Peyer's patch (tissue), 4 donors: ENCODE measurements at regions not wholly inside any gene's neighbourhood (a gene's known extent, or its start where the extent isn't known, plus 50 kb on each side); places are given as distances from the start of the nearest gene placed in this dataset.

Experiments
- DNase-seq, 3 donors: peaks; one replicate each; pipeline ENCODE4 v3.0.0-alpha.2; 2017 to 2019
- H3K27ac ChIP-seq, 4 donors: fragments of 200-600 bp; sonication (generic); one replicate each; pipeline ENCODE4 v1.5.1; 2016 to 2019
- H3K27me3 ChIP-seq, 2 donors: fragments of 200-600 bp; sonication (generic); one replicate each; pipeline ENCODE4 v1.5.1; 2019
- H3K36me3 ChIP-seq, 3 donors: fragments of 200-600 bp; sonication (generic); one replicate each; pipeline ENCODE4 v1.5.1; 2016 to 2019
- H3K4me1 ChIP-seq, 4 donors: fragments of 200-600 bp; sonication (generic); one replicate each; pipeline ENCODE4 v1.5.1; 2016 to 2019
- H3K4me3 ChIP-seq, 4 donors: fragments of 200-600 bp; sonication (generic); 1 replicate in 3 of 4; 2 replicates in 1 of 4; pipeline ENCODE4 v1.5.1; 2016 to 2019; ENCODE audit warnings: mild to moderate bottlenecking in 1 of 4
- H3K9me3 ChIP-seq, 4 donors: fragments of 200-600 bp; sonication (generic); one replicate each; pipeline ENCODE4 v1.5.1; 2016 to 2019; ENCODE audit warnings: mild to moderate bottlenecking in 1 of 4
- CTCF ChIP-seq, 6 experiments: fragments of 450-650 bp in 4 of 6; fragments of 200-600 bp in 2 of 6; sonication (generic) in 1 of 6; IDR thresholded peaks; one replicate each; pipeline ENCODE4 v1.5.1; 2017 to 2019; ENCODE audit warnings: antibody characterized with exemption in 6 of 6, mild to moderate bottlenecking in 3 of 6, moderate library complexity in 1 of 6
- POLR2A ChIP-seq, 2 donors: fragments of 450-650 bp; IDR thresholded peaks; one replicate each; pipeline ENCODE4 v1.5.1; 2017; ENCODE audit warnings: antibody characterized with exemption in 2 of 2, mild to moderate bottlenecking in 2 of 2, moderate library complexity in 2 of 2

GRCh38 chr13:78404846-78405360, 198.4 kb downstream of the POU4F1 start:
- H3K27ac ChIP-seq: no peak overlapping the region
- DNase-seq: no peak
- H3K4me3 ChIP-seq: no peak overlapping the region
- no peaks in the 10 kb centered on the region for H3K4me1 ChIP-seq
- H3K9me3 ChIP-seq: no peaks in the 10 kb centered on the region
- no peaks in the 10 kb centered on the region for H3K36me3 ChIP-seq
- H3K27me3 ChIP-seq: no peaks in the 10 kb centered on the region
- TF ChIP-seq POLR2A (IDR thresholded peaks at IDR 0.05) (no peak), CTCF (IDR thresholded peaks at IDR 0.05) (no peak)

- no peaks in the 10 kb centered on the region for H3K27me3 ChIP-seq
- no peaks in the 10 kb centered on the region for H3K36me3 ChIP-seq
- H3K9me3 ChIP-seq: no peaks in the 10 kb centered on the region
- H3K27ac ChIP-seq: no peak overlapping the region
- TF ChIP-seq CTCF (IDR thresholded peaks at IDR 0.05): no peak
- TF ChIP-seq POLR2A (IDR thresholded peaks at IDR 0.05): no peak
- no peak for DNase-seq
- H3K4me1 ChIP-seq: no peaks in the 10 kb centered on the region
- H3K4me3 ChIP-seq: no peak overlapping the region
These were observed 200.5 kb downstream of the POU4F1 start for GRCh38 chr13:78402708-78403400.

GRCh38 chr13:78401873-78402707, 201.3 kb downstream of the POU4F1 start:
- H3K36me3 ChIP-seq: no peaks in the 10 kb centered on the region
- no peaks in the 10 kb centered on the region for H3K27me3 ChIP-seq
- no peaks in the 10 kb centered on the region for H3K9me3 ChIP-seq
- no peak for DNase-seq
- TF ChIP-seq CTCF (IDR thresholded peaks at IDR 0.05): no peak
- no peak for TF ChIP-seq POLR2A (IDR thresholded peaks at IDR 0.05)
- H3K4me1 ChIP-seq: no peaks in the 10 kb centered on the region
- no peak overlapping the region for H3K4me3 ChIP-seq
- H3K27ac ChIP-seq: no peak overlapping the region

- H3K36me3 ChIP-seq: no peaks in the 10 kb centered on the region
- no peak overlapping the region for H3K4me3 ChIP-seq
- H3K27me3 ChIP-seq: no peaks in the 10 kb centered on the region
- H3K4me1 ChIP-seq: no peaks in the 10 kb centered on the region
- no peak for DNase-seq
- H3K9me3 ChIP-seq: no peaks in the 10 kb centered on the region
- no peak for TF ChIP-seq POLR2A (IDR thresholded peaks at IDR 0.05)
- no peak for TF ChIP-seq CTCF (IDR thresholded peaks at IDR 0.05)
- H3K27ac ChIP-seq: no peak overlapping the region
These were observed 204.5 kb downstream of the POU4F1 start for GRCh38 chr13:78398743-78399410.

GRCh38 chr13:78393286-78394142, 209.8 kb downstream of the POU4F1 start:
- no peak for DNase-seq
- Histone ChIP-seq H3K4me1 (no peaks in the 10 kb centered on the region), H3K27me3 (no peaks in the 10 kb centered on the region), H3K27ac (no peak overlapping the region), H3K36me3 (no peaks in the 10 kb centered on the region), H3K9me3 (no peaks in the 10 kb centered on the region), H3K4me3 (no peak overlapping the region)
- no peak for TF ChIP-seq CTCF (IDR thresholded peaks at IDR 0.05)
- TF ChIP-seq POLR2A (IDR thresholded peaks at IDR 0.05): no peak
